Ovary (tissue), 3 donors: ENCODE measurements at regions not wholly inside any gene's neighbourhood (a gene's known extent, or its start where the extent isn't known, plus 50 kb on each side); places are given as distances from the start of the nearest gene placed in this dataset.

Source experiments
- EP300 ChIP-seq: sonication (generic); formaldehyde crosslinking; IDR thresholded peaks from one replicate; pipeline ENCODE4 v1.6.1; 2017; ENCODE audit warnings: antibody characterized with exemption
- POLR2A ChIP-seq: fragments of 450-650 bp; IDR thresholded peaks from one replicate; pipeline ENCODE4 v1.6.1; 2017; ENCODE audit warnings: antibody characterized with exemption, mild to moderate bottlenecking, moderate library complexity
- TF ChIP-seq, protein P1 (sequence below), 3 donors: fragments of 450-650 bp in 2 of 3; fragments of 200-600 bp in 1 of 3; IDR thresholded peaks; one replicate each; pipeline versions ENCODE4 v1.5.1 to v1.8.0; 2016 to 2022; ENCODE audit warnings: antibody characterized with exemption in 3 of 3, mild to moderate bottlenecking in 1 of 3
- donor health status: DM: no; HTN: no; CAD: no.

DNA sequence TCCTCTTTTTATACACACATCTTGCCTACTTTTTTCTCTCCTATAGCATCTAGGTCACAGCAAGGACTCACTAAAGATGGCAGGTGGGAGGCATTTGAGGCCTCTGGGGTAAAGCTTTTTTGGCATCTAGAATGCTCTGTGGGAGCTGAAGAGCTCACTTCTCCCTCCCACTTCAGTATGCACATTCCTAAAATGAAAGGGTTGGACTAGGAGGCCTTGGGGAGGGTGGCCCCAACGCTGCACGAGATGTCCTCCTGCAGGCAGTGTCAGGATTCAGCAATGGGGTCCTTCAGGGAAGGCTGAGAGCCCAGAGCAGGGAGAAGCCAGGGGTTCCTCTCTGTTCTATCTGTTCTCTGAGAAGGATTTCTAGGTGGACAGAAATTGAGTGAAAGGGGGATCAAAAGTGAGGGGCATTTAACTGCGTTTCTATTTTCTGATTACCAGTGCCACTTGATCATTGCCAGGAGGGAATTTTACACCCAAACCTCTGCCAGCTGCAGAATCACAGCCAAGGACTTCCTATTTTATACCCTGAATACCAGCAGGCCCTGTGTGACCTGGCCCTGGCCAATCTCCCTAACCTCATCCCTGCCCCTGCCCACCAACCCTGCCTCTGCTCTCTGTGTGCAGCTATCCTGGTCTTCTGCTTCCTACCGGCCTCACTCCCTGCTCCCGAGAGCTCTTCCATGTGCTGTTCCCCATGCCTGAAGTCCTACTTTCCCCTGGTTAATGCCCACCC is 186.2 kb downstream of the CYP26B1 start:
- TF ChIP-seq, protein P1, sequence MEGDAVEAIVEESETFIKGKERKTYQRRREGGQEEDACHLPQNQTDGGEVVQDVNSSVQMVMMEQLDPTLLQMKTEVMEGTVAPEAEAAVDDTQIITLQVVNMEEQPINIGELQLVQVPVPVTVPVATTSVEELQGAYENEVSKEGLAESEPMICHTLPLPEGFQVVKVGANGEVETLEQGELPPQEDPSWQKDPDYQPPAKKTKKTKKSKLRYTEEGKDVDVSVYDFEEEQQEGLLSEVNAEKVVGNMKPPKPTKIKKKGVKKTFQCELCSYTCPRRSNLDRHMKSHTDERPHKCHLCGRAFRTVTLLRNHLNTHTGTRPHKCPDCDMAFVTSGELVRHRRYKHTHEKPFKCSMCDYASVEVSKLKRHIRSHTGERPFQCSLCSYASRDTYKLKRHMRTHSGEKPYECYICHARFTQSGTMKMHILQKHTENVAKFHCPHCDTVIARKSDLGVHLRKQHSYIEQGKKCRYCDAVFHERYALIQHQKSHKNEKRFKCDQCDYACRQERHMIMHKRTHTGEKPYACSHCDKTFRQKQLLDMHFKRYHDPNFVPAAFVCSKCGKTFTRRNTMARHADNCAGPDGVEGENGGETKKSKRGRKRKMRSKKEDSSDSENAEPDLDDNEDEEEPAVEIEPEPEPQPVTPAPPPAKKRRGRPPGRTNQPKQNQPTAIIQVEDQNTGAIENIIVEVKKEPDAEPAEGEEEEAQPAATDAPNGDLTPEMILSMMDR (IDR thresholded peaks at IDR 0.05): no peak
- no peak for TF ChIP-seq POLR2A
- TF ChIP-seq EP300: no peak
